Mammary epithelial cell (primary cell): ENCODE measurements at regions not wholly inside any gene's neighbourhood (a gene's known extent, or its start where the extent isn't known, plus 50 kb on each side); places are given as distances from the start of the nearest gene placed in this dataset.

ENCODE experiments used
- EZH2 ChIP-seq: IDR thresholded peaks from 2 replicates; pipeline ENCODE4 v1.6.1; 2012; ENCODE audit warnings: low read length, inconsistent platforms, borderline replicate concordance
- TF ChIP-seq, protein P1 (sequence below), 2 donors: IDR thresholded peaks in 1 of 2; conservative IDR thresholded peaks in 1 of 2; 2 replicates each; pipeline ENCODE4 v1.5.1; 2011 to 2012; ENCODE audit warnings: inconsistent platforms in 2 of 2, low read length in 2 of 2, mild to moderate bottlenecking in 2 of 2, control low read depth in 1 of 2, low read depth in 1 of 2; ENCODE audit not compliant: insufficient read depth in 1 of 2; ENCODE audit errors: extremely low read depth in 1 of 2

DNA sequence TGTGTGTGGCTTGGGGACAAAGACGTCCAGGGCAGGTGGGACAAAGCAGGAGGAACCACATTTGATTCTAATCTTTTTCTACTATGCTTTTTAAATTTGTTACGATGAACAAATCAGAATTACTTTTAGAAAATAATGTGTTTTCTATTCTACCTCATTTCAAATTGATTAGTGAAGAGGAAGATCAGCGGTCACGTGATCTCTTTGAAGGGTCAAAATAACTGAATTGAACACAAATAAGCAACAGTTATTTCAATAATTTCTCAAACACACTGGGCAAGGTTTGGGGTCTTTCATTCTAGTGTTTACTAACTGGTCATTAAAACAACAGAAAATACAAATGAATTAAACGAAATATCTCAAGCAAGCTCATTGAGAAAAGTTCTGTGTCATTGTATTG, 773.0 kb upstream of the IGFBP3 start:
- TF ChIP-seq, protein P1, sequence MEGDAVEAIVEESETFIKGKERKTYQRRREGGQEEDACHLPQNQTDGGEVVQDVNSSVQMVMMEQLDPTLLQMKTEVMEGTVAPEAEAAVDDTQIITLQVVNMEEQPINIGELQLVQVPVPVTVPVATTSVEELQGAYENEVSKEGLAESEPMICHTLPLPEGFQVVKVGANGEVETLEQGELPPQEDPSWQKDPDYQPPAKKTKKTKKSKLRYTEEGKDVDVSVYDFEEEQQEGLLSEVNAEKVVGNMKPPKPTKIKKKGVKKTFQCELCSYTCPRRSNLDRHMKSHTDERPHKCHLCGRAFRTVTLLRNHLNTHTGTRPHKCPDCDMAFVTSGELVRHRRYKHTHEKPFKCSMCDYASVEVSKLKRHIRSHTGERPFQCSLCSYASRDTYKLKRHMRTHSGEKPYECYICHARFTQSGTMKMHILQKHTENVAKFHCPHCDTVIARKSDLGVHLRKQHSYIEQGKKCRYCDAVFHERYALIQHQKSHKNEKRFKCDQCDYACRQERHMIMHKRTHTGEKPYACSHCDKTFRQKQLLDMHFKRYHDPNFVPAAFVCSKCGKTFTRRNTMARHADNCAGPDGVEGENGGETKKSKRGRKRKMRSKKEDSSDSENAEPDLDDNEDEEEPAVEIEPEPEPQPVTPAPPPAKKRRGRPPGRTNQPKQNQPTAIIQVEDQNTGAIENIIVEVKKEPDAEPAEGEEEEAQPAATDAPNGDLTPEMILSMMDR (conservative IDR thresholded peaks at IDR 0.05 in 1 of 2, IDR thresholded peaks at IDR 0.05 in 1 of 2; ENCODE audit: extremely low read depth in 1 of 2, insufficient read depth in 1 of 2, low read depth in 1 of 2, low read length in 2 of 2): no peak
- no peak for TF ChIP-seq EZH2
